Cardiac fibroblast (primary cell): ENCODE measurements at regions not wholly inside any gene's neighbourhood (a gene's known extent, or its start where the extent isn't known, plus 50 kb on each side); places are given as distances from the start of the nearest gene placed in this dataset.

Experiments
- DNase-seq, 2 donors: peaks; one replicate each; pipeline versions ENCODE4 v3.0.0 to v3.0.0-alpha.2; 2010; ENCODE audit warnings: low read depth in 2 of 2
- H3K4me3 ChIP-seq, 2 donors: replicated peaks in 1 of 2; 1 replicate in 1 of 2; 2 replicates in 1 of 2; pipeline ENCODE4 v1.5.1; 2011; ENCODE audit warnings: low read depth in 2 of 2, low read length in 2 of 2, mild to moderate bottlenecking in 2 of 2, moderate library complexity in 1 of 2
- CTCF ChIP-seq: IDR thresholded peaks from one replicate; pipeline ENCODE4 v1.5.1; 2011; ENCODE audit warnings: low read depth, mild to moderate bottlenecking, low read length, inconsistent platforms

GRCh38 chr3:21801631-21802030 is 50.6 kb upstream of the ZNF385D start:
- TF ChIP-seq CTCF: no peak
- H3K4me3 ChIP-seq: no peak overlapping the region
- no peak for DNase-seq

DNA sequence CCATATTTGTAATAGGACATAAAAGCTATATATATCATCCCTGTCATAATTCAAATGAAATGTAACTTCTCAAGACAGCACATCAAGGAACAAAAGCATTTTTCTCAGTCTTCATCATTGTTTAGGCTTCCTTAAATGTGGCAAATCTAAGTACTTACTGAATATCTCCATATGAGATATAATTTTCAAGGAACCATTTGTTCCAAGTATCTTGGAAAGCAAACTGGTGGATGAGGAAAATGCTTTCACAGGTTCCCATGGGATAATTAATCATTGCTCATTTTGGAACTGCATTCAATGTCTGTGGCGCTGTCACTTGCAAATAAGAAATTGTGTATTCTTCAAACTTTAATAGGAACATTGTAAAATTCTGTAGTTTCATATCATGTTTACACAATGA is 52.6 kb upstream of the ZNF385D start:
- TF ChIP-seq CTCF: no peak
- no peak overlapping the region for H3K4me3 ChIP-seq
- DNase-seq: peak in 1 of 2 donors; percentile 22

GRCh38 chr3:21804330-21804729 is 53.3 kb upstream of the ZNF385D start:
- TF ChIP-seq CTCF: no peak
- DNase-seq: no peak
- no peak overlapping the region for H3K4me3 ChIP-seq

DNA sequence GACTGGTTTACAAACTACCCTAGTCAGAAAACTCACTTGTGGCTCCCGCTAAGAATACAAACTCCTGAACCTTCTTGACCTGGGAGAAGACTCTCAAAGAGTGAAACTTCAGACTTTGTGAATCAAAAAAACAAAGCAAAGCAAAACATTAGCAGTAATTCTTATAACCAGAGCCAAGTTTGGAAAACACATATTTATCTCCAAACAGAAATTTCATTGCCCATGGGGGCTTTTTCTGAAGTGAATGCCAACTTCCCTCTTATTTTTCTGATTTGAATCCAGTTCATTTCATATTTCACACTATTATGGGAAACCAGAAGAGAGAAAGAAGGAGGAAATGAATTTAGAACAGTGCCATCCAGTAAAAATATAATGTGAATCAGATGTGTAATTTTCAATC is 55.7 kb upstream of the ZNF385D start:
- no peak overlapping the region for H3K4me3 ChIP-seq
- no peak for DNase-seq
- no peak for TF ChIP-seq CTCF

DNA sequence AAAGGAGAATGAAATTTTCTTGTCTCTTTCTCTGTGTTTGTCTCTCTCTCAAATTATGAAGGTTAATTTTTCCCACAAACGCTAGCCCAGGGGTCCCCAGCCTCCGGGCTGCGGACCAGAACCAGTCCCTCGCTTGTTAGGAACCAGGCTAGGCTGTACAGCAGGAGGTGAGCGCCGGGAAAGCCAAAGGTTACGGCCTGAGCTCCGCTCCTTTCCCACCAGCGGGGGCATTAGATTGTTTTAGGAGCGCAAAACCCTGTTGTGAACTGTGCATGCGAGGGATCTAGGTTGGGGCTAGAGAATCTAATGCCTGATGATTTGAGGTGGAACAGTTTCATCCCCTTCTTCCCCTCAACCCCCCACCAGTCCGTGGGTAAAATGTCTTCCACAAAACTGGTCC is 74.7 kb upstream of the ZNF385D start:
- no peak overlapping the region for H3K4me3 ChIP-seq
- TF ChIP-seq CTCF: no peak
- no peak for DNase-seq

DNA sequence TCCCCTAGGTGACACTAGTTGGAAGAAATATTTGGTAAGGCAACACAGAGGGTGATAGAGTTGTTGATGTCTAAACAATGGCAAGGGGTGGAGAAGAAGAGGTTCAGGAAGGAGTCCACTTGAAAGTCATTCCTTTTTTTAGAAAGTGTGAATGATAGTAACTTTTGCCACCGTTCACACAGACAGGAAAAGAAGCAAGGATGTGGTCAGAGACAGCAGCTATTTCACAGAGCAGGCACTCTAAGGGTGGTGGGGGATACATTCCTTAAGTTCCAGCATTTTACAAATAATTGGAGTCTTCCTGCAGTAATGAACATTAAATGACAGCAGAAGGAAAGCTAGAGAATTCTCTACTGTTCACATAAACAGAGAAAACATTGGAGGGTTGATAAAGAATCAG is 75.4 kb upstream of the ZNF385D start:
- no peak overlapping the region for H3K4me3 ChIP-seq
- TF ChIP-seq CTCF: no peak

DNA sequence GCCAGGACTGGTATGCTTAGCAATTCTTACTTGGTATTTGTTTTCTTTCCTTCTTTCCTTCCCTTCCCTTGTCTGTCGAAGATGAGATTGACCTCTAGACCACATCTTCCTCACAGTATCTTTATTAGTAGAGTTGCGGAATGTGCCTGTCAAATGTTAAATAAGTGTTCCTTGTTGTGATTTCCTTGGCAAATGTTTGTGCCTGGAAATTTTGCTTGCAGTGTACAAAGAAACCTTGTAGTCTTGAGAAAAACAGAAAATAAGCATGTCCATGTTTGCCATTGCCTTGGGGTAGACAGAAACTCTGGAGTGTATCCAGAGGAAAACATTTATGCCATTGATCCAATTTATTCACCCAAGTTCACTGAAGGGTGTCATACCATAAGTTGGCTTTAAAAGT is 79.5 kb upstream of the ZNF385D start:
- DNase-seq: no peak
- TF ChIP-seq CTCF: no peak
- H3K4me3 ChIP-seq: no peak overlapping the region

More for the DNA sequence above, 75.4 kb upstream of the ZNF385D start:
- peak in 1 of 2 donors; percentile 7 for DNase-seq
